ENCODE measurements at regions not wholly inside any gene's neighbourhood (a gene's known extent, or its start where the extent isn't known, plus 50 kb on each side); places are given as distances from the start of the nearest gene placed in this dataset.
A peak's percentile ranks its signal among the peaks of the same experiment; 100 is the strongest.

DNA sequence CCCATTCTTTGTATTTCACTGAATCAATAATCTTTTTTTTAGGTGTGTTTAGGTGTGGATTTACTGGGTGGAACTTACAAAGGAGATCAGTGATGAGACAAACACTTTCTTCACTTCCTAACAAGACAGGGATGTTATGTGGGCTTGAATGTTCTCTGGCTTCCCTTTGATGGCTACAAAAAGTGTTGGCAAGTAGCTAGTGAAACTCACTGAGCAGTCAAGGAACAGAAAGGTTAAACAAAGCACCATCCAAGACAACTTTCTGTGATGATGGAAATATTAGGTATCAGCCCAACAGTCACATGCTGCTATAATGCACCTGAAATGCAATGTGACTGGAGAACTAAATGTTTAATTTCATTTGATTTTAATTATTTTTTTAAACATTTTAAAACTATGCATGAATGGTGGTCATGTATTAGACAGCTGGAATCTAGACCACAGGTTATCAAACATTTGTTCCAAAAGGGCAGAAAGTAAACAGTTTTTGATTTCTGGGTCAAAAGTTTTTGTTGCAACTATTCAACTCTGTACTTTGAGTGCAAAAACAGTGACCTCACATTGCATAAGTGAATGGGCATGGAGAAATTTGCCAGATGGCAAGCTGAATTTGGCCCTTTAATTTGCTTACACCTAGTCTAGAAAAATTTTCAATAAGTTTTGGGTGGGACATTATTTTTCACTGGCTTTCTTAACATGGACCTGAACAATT, 1272.7 kb upstream of the TMEFF2 start:
- no peak overlapping the region for H3K27ac ChIP-seq (ENCODE audit: low read depth, low read length)
- no peak for TF ChIP-seq ZFX (IDR thresholded peaks at IDR 0.05)
- no peak for TF ChIP-seq TCF7L2 (IDR thresholded peaks at IDR 0.05; ENCODE audit: borderline replicate concordance, extremely low read depth, insufficient read depth, insufficient read length)
- no peak for TF ChIP-seq ZNF274 (IDR thresholded peaks at IDR 0.05; ENCODE audit: low read depth, low read length)
- TF ChIP-seq RAD21 (IDR thresholded peaks at IDR 0.05; ENCODE audit: low read depth) = no peak
- TF ChIP-seq CEBPB (IDR thresholded peaks at IDR 0.05; ENCODE audit: low read depth) = no peak
- TF ChIP-seq SRF (IDR thresholded peaks at IDR 0.05; ENCODE audit: low read depth) = no peak
- no peak for TF ChIP-seq POLR2A (IDR thresholded peaks at IDR 0.05; ENCODE audit: borderline replicate concordance, extremely low read depth, insufficient read depth, insufficient read length)
- TF ChIP-seq, protein P1, sequence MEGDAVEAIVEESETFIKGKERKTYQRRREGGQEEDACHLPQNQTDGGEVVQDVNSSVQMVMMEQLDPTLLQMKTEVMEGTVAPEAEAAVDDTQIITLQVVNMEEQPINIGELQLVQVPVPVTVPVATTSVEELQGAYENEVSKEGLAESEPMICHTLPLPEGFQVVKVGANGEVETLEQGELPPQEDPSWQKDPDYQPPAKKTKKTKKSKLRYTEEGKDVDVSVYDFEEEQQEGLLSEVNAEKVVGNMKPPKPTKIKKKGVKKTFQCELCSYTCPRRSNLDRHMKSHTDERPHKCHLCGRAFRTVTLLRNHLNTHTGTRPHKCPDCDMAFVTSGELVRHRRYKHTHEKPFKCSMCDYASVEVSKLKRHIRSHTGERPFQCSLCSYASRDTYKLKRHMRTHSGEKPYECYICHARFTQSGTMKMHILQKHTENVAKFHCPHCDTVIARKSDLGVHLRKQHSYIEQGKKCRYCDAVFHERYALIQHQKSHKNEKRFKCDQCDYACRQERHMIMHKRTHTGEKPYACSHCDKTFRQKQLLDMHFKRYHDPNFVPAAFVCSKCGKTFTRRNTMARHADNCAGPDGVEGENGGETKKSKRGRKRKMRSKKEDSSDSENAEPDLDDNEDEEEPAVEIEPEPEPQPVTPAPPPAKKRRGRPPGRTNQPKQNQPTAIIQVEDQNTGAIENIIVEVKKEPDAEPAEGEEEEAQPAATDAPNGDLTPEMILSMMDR (IDR thresholded peaks at IDR 0.05 in 2 of 3, conservative IDR thresholded peaks at IDR 0.05 in 1 of 3; ENCODE audit: borderline replicate concordance in 1 of 3, insufficient read depth in 1 of 3, low read depth in 2 of 3, low read length in 2 of 3) = no peak
- TF ChIP-seq SIN3A (IDR thresholded peaks at IDR 0.05; ENCODE audit: low read depth) = no peak
- TF ChIP-seq SP1 (IDR thresholded peaks at IDR 0.05; ENCODE audit: low read depth) = no peak
- no peak for TF ChIP-seq ELF1 (IDR thresholded peaks at IDR 0.05; ENCODE audit: borderline replicate concordance, low read depth)
- TF ChIP-seq EGR1 (IDR thresholded peaks at IDR 0.05; ENCODE audit: low read depth) = no peak
- TF ChIP-seq EZH2 (IDR thresholded peaks at IDR 0.05) = no peak
- TF ChIP-seq, protein P2, sequence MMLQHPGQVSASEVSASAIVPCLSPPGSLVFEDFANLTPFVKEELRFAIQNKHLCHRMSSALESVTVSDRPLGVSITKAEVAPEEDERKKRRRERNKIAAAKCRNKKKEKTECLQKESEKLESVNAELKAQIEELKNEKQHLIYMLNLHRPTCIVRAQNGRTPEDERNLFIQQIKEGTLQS (IDR thresholded peaks at IDR 0.05) = no peak
- TF ChIP-seq FOSL1 (IDR thresholded peaks at IDR 0.05; ENCODE audit: low read depth) = no peak
- TF ChIP-seq JUND (IDR thresholded peaks at IDR 0.05) = no peak
- H3K9me2 ChIP-seq (ENCODE audit: insufficient read depth) = no peaks in the 10 kb centered on the region
- ATAC-seq = no peak
- ChIA-PET RAD21 (ENCODE audit: low non-redundant PET in 1 of 2, low total read pairs in 2 of 2, uncharacterized antibody in 2 of 2, unreplicated experiment in 2 of 2) (no interaction called here), CTCF (no interaction called here), POLR2A (no interaction called here)
- no peaks in the 10 kb centered on the region for H3K79me2 ChIP-seq (ENCODE audit: insufficient read depth, low read length)
- H3K4me2 ChIP-seq (ENCODE audit: low read length) = no peak overlapping the region
- H2AFZ ChIP-seq (ENCODE audit: low read depth, low read length, poor library complexity, severe bottlenecking) = peak overlapping the region; percentile 56
- no peaks in the 10 kb centered on the region; the same call in 1 of the 2 replicates for H4K20me1 ChIP-seq (ENCODE audit: insufficient read depth)
- no peak for DNase-seq (ENCODE audit: low read depth, low spot score)
- no peaks in the 10 kb centered on the region for H3K36me3 ChIP-seq (ENCODE audit: control insufficient read depth in 1 of 2, insufficient read depth in 2 of 2, low read length in 2 of 2)
- intact Hi-C loops (cut with micrococcal nuclease) = no loop called here
- no peaks in the 10 kb centered on the region for H3K4me1 ChIP-seq (ENCODE audit: control insufficient read depth in 1 of 2, insufficient read depth in 2 of 2, low read length in 2 of 2)
- no peaks in the 10 kb centered on the region for H3K9me3 ChIP-seq (ENCODE audit: control insufficient read depth in 1 of 2, insufficient read depth in 1 of 2, low read depth in 1 of 2, low read length in 2 of 2)
- H3K9ac ChIP-seq (ENCODE audit: low read length) = no peak overlapping the region
- H3K27me3 ChIP-seq (ENCODE audit: insufficient read depth, low read length) = no peaks in the 10 kb centered on the region
- no peak overlapping the region for H3K4me3 ChIP-seq (replicated peaks in 1 of 2; ENCODE audit: low read depth in 1 of 2, low read length in 2 of 2)
- BruUV-seq (replicated peaks) = no TSS peak

Measured in HCT116 (cell line).